Peyer's patch (tissue), 4 donors: ENCODE measurements at regions not wholly inside any gene's neighbourhood (a gene's known extent, or its start where the extent isn't known, plus 50 kb on each side); places are given as distances from the start of the nearest gene placed in this dataset.
"Not testable (repeated sequence)": the region's sequence is repeated elsewhere in the genome, so short reads cannot be mapped to it uniquely, and the experiment has no call there.

ENCODE experiments used
- DNase-seq, 3 donors: peaks; one replicate each; pipeline ENCODE4 v3.0.0-alpha.2; 2017 to 2019
- H3K27ac ChIP-seq, 4 donors: fragments of 200-600 bp; sonication (generic); one replicate each; pipeline ENCODE4 v1.5.1; 2016 to 2019
- H3K27me3 ChIP-seq, 2 donors: fragments of 200-600 bp; sonication (generic); one replicate each; pipeline ENCODE4 v1.5.1; 2019
- H3K36me3 ChIP-seq, 3 donors: fragments of 200-600 bp; sonication (generic); one replicate each; pipeline ENCODE4 v1.5.1; 2016 to 2019
- H3K4me1 ChIP-seq, 4 donors: fragments of 200-600 bp; sonication (generic); one replicate each; pipeline ENCODE4 v1.5.1; 2016 to 2019
- H3K4me3 ChIP-seq, 4 donors: fragments of 200-600 bp; sonication (generic); 1 replicate in 3 of 4; 2 replicates in 1 of 4; pipeline ENCODE4 v1.5.1; 2016 to 2019; ENCODE audit warnings: mild to moderate bottlenecking in 1 of 4
- H3K9me3 ChIP-seq, 4 donors: fragments of 200-600 bp; sonication (generic); one replicate each; pipeline ENCODE4 v1.5.1; 2016 to 2019; ENCODE audit warnings: mild to moderate bottlenecking in 1 of 4
- POLR2A ChIP-seq, 2 donors: fragments of 450-650 bp; IDR thresholded peaks; one replicate each; pipeline ENCODE4 v1.5.1; 2017; ENCODE audit warnings: antibody characterized with exemption in 2 of 2, mild to moderate bottlenecking in 2 of 2, moderate library complexity in 2 of 2
- TF ChIP-seq, protein P1 (sequence below), 6 experiments: fragments of 450-650 bp in 4 of 6; fragments of 200-600 bp in 2 of 6; sonication (generic) in 1 of 6; IDR thresholded peaks; one replicate each; pipeline ENCODE4 v1.5.1; 2017 to 2019; ENCODE audit warnings: antibody characterized with exemption in 6 of 6, mild to moderate bottlenecking in 3 of 6, moderate library complexity in 1 of 6

DNA sequence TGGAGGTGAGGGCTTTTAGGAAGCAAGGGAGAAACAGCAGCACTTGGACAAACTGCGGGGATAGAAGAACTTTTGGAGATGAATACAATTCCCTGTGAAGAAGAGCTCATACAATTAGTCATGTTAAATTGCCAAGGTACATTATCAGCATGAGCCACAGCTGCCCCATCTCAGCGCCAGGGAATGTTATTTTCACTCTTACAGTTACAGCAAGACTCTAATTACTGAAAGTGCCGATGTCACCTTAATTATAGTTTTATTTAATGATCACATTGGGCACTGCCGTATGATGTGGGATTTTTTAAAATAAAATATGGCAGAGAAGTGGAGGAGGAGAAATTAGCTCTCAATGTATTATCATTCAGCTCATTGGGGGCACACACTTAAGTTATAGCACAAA is 144.8 kb upstream of the MON1B start:
- no peaks in the 10 kb centered on the region for H3K27me3 ChIP-seq
- H3K27ac ChIP-seq = no peak overlapping the region
- H3K4me3 ChIP-seq = no peak overlapping the region
- TF ChIP-seq, protein P1, sequence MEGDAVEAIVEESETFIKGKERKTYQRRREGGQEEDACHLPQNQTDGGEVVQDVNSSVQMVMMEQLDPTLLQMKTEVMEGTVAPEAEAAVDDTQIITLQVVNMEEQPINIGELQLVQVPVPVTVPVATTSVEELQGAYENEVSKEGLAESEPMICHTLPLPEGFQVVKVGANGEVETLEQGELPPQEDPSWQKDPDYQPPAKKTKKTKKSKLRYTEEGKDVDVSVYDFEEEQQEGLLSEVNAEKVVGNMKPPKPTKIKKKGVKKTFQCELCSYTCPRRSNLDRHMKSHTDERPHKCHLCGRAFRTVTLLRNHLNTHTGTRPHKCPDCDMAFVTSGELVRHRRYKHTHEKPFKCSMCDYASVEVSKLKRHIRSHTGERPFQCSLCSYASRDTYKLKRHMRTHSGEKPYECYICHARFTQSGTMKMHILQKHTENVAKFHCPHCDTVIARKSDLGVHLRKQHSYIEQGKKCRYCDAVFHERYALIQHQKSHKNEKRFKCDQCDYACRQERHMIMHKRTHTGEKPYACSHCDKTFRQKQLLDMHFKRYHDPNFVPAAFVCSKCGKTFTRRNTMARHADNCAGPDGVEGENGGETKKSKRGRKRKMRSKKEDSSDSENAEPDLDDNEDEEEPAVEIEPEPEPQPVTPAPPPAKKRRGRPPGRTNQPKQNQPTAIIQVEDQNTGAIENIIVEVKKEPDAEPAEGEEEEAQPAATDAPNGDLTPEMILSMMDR (IDR thresholded peaks at IDR 0.05) = no peak
- no peak for TF ChIP-seq POLR2A (IDR thresholded peaks at IDR 0.05)
- no peaks in the 10 kb centered on the region for H3K36me3 ChIP-seq
- no peaks in the 10 kb centered on the region for H3K9me3 ChIP-seq
- DNase-seq = no peak
- H3K4me1 ChIP-seq = no peaks in the 10 kb centered on the region

DNA sequence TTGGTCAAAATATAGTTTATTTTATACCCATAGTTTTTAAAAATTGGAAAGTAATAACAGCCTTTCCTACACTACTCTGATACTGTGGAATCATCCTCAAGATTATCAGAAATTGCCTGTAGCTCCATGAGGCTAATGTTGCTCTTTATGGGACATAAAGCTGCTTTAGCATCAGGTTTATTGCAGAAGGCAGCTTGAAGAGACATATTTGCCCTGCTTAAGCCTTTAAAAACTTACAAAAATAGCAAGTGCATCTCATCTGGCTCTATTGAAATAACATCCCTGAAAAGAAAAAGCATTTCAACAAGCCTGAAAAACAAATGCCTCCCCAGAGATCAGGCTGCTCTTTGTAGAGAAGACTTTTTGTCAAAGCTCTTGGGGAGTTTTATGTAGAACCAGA is 142.9 kb upstream of the MON1B start:
- no peak for DNase-seq
- no peaks in the 10 kb centered on the region for H3K9me3 ChIP-seq
- no peak overlapping the region for H3K4me3 ChIP-seq
- H3K36me3 ChIP-seq = no peaks in the 10 kb centered on the region
- H3K4me1 ChIP-seq = no peaks in the 10 kb centered on the region
- no peak overlapping the region for H3K27ac ChIP-seq
- no peak for TF ChIP-seq POLR2A (IDR thresholded peaks at IDR 0.05)
- TF ChIP-seq, protein P1 (IDR thresholded peaks at IDR 0.05) = no peak
- H3K27me3 ChIP-seq = no peaks in the 10 kb centered on the region

DNA sequence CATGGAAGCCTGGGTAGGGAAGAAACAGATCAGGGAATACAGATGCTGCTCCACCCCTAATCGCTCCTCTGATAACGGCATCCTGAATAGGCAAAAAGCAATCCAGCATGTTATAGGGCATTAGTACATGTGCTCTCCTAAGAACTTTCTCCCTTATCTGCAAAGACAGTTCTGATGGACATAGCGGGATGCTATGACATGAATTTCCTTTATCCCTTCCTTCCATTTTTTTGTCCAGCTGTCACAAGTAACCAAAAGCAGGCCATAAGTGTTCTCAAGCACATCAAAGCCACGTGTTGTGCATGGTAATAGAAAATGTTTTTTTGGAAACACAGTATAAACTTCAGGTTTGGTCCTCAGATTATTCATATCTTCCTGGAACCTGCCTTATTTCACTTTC is 141.4 kb upstream of the MON1B start:
- no peak for DNase-seq
- TF ChIP-seq, protein P1 (IDR thresholded peaks at IDR 0.05) = no peak
- TF ChIP-seq POLR2A (IDR thresholded peaks at IDR 0.05) = no peak

DNA sequence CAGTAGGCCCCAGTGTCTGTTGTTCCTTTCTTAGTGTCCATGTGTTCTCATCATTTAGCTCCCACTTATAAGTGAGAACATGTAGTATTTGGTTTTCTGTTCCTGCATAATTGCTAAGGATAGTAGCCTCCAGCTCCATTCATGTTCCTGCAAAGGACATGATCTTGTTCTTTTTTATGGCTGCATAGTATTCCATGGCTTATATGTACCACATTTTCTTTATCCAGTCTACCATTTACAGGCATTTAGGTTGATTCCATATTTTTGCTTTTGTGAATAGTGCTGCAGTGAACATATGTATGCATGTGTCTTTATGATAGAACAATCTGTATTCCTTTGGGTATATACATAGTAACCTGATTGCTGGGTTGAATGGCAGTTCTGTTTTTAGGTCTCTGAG is 134.4 kb upstream of the MON1B start:
- DNase-seq, H3K4me1 ChIP-seq, H3K27me3 ChIP-seq, H3K36me3 ChIP-seq, H3K27ac ChIP-seq, H3K4me3 ChIP-seq, H3K9me3 ChIP-seq: not testable (repeated sequence)

More for the DNA sequence above, 141.4 kb upstream of the MON1B start:
- Histone ChIP-seq H3K4me3 (no peak overlapping the region), H3K27me3 (no peaks in the 10 kb centered on the region), H3K27ac (no peak overlapping the region), H3K4me1 (no peaks in the 10 kb centered on the region), H3K9me3 (no peaks in the 10 kb centered on the region), H3K36me3 (no peaks in the 10 kb centered on the region)

DNA sequence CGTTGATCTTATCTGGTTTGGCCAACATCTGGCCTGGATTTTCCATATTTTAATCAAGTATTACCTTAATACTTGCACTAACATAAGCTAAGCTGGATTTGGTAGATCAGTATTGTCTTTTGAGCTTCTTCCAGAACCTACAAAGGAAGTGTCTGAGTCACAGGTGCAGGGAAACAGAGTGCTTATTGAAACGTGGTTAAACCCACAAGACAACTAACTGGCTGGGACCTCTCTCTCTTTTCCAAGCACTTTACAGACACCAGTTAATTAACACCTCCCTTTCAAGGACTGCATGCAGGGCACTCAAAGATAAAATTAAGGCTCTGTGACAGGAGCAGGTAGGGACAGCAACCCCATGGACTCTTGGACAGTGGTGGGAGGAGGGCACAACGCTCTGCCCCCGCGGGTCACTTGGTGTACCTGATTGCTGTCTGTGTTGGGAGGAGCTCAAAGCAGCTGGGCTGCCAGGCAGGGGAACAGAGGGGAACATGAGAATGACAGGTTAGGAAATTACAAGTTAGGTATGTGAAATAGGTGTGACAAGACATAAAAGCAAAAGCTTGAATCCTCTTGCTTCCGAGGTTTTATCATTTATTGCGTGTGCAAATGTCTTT is 133.7 kb upstream of the MON1B start:
- Histone ChIP-seq H3K36me3 (no peaks in the 10 kb centered on the region), H3K27ac (no peak overlapping the region), H3K4me3 (no peak overlapping the region), H3K9me3 (no peaks in the 10 kb centered on the region), H3K4me1 (no peaks in the 10 kb centered on the region), H3K27me3 (no peaks in the 10 kb centered on the region)
- no peak for DNase-seq
- TF ChIP-seq, protein P1 (IDR thresholded peaks at IDR 0.05) = no peak
- no peak for TF ChIP-seq POLR2A (IDR thresholded peaks at IDR 0.05)

DNA sequence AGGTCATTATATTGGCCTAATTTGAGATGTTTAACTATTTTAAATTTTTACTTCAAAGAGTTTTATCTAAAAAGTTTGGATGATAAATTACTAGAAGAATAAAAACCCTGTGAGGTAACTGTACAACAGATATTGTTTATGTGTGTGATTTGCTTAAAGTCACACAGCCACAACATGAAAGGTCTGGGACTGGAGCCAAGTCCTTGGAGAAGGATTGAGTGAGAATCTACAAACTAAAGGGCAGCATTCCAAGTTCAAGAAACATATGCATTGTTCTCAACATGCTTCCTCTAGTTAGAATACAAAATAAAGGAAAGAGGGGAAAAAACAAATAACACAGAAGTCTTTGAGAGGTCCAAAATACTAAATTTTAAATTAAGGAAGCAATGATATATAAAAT is 131.5 kb upstream of the MON1B start:
- DNase-seq = no peak
- H3K36me3 ChIP-seq = no peaks in the 10 kb centered on the region
- no peak overlapping the region for H3K27ac ChIP-seq
- H3K4me3 ChIP-seq = no peak overlapping the region
- H3K27me3 ChIP-seq = no peaks in the 10 kb centered on the region
- TF ChIP-seq POLR2A (IDR thresholded peaks at IDR 0.05) = no peak
- TF ChIP-seq, protein P1 (IDR thresholded peaks at IDR 0.05) = no peak
- H3K9me3 ChIP-seq = no peaks in the 10 kb centered on the region
- H3K4me1 ChIP-seq = no peaks in the 10 kb centered on the region
